ENCODE measurements at regions not wholly inside any gene's neighbourhood (a gene's known extent, or its start where the extent isn't known, plus 50 kb on each side); places are given as distances from the start of the nearest gene placed in this dataset.
"Not testable (repeated sequence)": the region's sequence is repeated elsewhere in the genome, so short reads cannot be mapped to it uniquely, and the experiment has no call there.

DNA sequence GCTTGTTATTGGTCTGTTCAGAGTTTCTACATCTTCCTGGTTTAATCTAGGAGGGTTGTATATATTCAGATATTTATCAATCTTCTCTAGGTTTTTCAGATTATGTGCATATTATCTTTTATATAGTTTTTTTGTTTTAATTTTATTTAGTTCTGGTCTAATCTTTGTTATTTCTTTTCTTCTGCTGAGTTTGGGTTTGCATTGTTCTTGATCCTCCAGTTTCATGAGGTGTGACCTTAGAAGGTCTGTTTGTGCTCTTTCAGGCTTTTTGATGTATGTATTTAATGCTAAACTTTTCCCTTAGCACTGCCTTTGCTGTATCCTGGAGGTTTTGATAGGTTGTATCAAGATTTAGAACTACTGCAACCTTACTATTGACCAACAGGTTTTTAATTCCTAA, 117.7 kb downstream of the VPREB1 start:
- TF ChIP-seq, protein P1, sequence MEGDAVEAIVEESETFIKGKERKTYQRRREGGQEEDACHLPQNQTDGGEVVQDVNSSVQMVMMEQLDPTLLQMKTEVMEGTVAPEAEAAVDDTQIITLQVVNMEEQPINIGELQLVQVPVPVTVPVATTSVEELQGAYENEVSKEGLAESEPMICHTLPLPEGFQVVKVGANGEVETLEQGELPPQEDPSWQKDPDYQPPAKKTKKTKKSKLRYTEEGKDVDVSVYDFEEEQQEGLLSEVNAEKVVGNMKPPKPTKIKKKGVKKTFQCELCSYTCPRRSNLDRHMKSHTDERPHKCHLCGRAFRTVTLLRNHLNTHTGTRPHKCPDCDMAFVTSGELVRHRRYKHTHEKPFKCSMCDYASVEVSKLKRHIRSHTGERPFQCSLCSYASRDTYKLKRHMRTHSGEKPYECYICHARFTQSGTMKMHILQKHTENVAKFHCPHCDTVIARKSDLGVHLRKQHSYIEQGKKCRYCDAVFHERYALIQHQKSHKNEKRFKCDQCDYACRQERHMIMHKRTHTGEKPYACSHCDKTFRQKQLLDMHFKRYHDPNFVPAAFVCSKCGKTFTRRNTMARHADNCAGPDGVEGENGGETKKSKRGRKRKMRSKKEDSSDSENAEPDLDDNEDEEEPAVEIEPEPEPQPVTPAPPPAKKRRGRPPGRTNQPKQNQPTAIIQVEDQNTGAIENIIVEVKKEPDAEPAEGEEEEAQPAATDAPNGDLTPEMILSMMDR (conservative IDR thresholded peaks at IDR 0.05): no peak
- no peak overlapping the region for H3K27ac ChIP-seq

DNA sequence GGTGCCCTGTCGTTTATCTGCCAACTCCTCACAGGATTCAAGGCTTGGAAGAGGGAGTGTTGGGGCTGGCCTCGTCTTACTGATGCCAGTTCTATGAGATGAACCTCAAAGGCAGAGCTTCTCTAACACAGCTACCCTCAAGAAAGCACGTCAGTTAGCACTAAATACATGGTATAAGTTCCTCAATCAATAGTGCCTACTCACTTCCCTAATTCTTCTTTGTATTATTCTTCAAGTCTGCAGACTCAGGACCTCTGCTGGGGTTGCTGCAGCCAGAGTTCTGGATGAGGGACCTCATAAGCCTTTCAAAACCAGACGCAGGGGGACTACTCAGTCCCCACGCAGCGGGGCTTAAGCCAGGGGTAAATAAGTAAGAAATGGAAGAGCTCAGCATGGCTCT, 118.3 kb downstream of the VPREB1 start:
- no peak overlapping the region for H3K27ac ChIP-seq
- TF ChIP-seq, protein P1 (conservative IDR thresholded peaks at IDR 0.05): no peak
- TF ChIP-seq ZFX (IDR thresholded peaks at IDR 0.05): no peak

DNA sequence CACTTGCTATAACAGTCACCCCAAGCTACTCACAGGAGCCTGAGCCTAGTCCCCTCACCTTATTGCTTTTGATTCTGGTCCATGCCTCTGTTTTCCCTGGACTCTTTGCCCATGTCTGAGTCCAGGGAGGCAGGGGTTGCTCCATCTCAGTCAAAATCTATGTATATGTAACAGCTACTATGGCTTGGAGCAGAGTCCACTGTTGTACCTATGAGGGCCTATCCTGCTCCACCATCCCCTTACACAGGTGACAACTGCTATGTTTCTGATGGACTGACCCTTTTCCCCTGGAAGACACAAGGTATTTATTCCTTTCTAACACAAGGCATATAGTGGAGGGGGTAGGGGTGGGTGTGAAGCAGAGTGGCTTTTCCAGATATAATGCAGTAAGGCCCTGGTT, 119.6 kb downstream of the VPREB1 start:
- no peak for TF ChIP-seq ZFX (IDR thresholded peaks at IDR 0.05)
- TF ChIP-seq, protein P1 (conservative IDR thresholded peaks at IDR 0.05): no peak
- H3K27ac ChIP-seq: no peak overlapping the region

DNA sequence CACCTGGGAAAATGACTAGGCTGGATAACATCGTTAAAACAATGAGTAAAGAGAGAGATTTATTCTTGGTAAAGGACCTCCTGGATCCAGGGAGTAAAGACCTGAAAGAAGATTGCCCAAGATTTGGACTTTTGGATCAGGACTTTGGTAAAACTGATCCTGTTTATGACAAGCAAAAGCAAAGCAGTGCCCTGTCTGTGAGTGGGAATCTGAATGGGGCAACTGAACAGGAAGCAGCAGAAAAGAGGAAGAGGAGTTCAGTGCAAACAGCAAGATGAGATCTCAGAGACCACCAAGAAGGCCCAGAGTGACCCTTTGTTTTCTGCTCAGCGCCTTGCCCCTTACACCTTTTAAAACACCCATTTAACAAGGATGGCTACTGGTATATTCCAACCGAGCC, 122.0 kb downstream of the VPREB1 start:
- TF ChIP-seq, protein P1 (conservative IDR thresholded peaks at IDR 0.05): no peak
- no peak for TF ChIP-seq ZFX (IDR thresholded peaks at IDR 0.05)
- no peak overlapping the region for H3K27ac ChIP-seq

DNA sequence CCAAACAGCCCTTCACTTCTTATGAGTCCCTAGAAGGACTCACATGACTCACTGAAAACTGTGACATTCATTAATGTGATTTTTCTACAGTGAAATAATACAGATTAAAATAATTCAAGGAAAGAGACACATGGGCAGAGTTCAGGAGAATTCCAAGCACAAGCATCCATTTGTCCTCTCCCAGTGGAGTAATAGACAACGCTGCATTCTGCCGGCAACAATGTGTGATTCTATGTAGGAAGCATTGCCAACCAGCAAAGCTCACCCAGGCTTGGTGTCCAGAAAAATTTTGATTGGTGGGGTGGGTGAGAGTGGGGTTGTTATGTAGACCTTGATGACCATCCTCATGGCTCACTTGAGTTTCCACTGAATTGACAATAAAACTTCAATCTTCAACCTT, 123.9 kb downstream of the VPREB1 start:
- no peak overlapping the region for H3K27ac ChIP-seq
- TF ChIP-seq ZFX (IDR thresholded peaks at IDR 0.05): no peak
- TF ChIP-seq, protein P1 (conservative IDR thresholded peaks at IDR 0.05): no peak

DNA sequence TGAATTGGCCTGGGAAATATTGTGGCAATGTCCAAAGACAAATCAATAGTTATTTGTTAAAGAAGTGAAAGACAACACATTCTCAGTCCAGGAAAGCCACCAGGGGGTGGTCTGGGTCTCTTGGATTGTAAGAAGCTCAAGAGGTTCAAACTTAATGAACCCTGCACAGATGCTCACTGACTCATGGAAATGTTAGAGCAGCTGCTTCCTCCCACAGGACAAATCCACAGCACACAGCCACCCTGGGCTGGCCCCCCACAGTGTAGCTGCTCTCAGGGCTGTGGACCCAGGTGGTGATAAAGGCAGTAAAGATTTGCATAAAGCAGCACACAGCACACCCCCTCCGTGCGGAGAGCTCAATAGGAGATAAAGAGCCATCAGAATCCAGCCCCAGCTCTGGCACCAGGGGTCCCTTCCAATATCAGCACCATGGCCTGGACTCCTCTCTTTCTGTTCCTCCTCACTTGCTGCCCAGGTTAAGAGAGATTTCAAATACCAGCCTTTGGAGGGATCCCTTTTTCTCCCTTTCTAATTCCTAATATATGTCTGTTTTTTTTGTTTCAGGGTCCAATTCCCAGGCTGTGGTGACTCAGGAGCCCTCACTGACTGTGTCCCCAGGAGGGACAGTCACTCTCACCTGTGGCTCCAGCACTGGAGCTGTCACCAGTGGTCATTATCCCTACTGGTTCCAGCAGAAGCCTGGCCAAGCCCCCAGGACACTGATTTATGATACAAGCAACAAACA, 124.8 kb downstream of the VPREB1 start:
- not testable (repeated sequence) for H3K27ac ChIP-seq

DNA sequence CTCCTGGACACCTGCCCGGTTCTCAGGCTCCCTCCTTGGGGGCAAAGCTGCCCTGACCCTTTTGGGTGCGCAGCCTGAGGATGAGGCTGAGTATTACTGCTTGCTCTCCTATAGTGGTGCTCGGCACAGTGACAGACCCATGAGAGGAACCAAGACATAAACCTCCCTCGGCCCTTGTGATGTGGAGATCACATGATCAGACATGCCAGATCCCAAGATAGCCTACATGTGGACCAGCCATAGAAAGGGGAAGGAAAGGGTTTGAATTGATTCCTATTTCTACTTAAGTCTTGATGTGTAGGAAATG, 125.3 kb downstream of the VPREB1 start:
- no peak overlapping the region for H3K27ac ChIP-seq
- no peak for TF ChIP-seq ZFX (IDR thresholded peaks at IDR 0.05)
- TF ChIP-seq, protein P1 (conservative IDR thresholded peaks at IDR 0.05): no peak

DNA sequence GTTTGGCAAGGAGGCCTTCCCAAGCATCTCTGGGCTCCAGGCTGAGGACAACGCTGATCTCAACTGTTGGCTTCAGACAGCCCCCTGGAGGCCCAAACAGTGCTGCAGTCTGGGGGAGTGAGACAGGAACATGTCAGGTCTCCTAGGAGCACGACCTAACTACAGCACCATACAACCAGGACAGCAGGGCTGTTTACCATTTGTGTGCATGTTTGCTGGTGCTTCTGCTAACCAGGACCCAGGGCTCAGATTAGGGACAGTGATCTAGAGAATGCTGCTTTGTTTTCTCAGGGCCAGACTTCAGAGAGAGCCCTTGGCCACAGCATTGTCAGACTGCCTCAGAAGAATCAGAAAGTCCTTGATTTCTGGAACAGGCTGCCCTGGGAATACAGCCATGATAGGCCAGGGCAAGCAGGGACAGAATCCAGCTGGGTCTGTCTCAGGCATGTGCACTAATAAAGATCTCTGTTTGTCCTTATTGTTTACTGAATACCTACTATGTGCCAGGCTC, 126.5 kb downstream of the VPREB1 start:
- no peak overlapping the region for H3K27ac ChIP-seq
- TF ChIP-seq, protein P1 (conservative IDR thresholded peaks at IDR 0.05): no peak
- TF ChIP-seq ZFX (IDR thresholded peaks at IDR 0.05): no peak

Data from C4-2B (cell line).